Stomach (tissue), 4 donors: ENCODE measurements at regions not wholly inside any gene's neighbourhood (a gene's known extent, or its start where the extent isn't known, plus 50 kb on each side); places are given as distances from the start of the nearest gene placed in this dataset.

Experiments used
- EP300 ChIP-seq: sonication (generic); formaldehyde crosslinking; IDR thresholded peaks from one replicate; pipeline ENCODE4 v1.6.1; 2017; ENCODE audit warnings: antibody characterized with exemption
- POLR2A ChIP-seq, 4 donors: fragments of 450-650 bp; IDR thresholded peaks; one replicate each; pipeline ENCODE4 v1.6.1; 2016; ENCODE audit warnings: antibody characterized with exemption in 4 of 4, control low read depth in 2 of 4, mild to moderate bottlenecking in 1 of 4, moderate library complexity in 1 of 4
- TF ChIP-seq, protein P1 (sequence below), 7 experiments: fragments of 450-650 bp in 4 of 7; fragments of 200-600 bp in 3 of 7; sonication (generic) in 3 of 7; IDR thresholded peaks; one replicate each; pipeline ENCODE4 v1.5.1; 2016 to 2019; ENCODE audit warnings: antibody characterized with exemption in 7 of 7, control low read depth in 2 of 7, mild to moderate bottlenecking in 1 of 7

DNA sequence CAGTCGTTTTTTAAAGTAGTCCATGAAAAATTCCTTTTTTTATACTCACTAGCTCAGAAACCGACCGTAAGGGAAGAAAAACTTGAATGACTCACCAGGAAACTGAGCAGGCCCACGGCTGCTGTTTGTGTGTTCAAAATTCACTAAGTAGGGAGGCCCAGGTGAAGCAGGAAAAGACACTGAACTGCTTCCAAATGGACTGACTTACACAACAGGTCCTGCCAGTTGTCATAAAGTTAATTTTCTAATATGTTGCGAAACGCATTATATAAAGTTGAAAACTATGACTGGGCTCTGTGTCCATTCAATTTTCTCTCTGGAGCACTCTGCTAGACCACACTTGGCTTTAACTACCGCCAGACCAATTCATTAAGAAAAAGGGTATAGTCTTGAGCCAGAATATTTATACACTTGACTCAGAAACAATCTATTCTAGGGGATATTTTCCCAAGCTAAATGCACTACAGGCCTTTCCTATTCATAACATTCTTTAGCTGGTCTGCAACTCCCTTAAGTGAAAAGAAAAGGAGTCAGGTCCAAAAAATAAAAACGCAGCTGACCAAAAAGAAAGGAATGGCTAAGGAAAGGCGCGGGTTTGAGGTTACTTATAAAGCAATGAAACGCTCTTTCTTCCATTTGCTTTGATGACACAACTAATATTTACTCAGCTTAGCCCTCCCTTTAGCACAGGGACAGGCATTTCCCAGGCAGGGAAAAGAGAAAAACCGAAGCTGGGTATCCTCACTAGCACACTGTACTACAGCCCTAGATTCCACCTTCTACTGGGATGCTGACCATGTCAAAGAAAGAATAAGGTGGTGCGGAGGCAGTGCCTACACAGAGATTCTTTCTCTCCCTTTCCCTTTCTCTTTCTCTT lies 306.3 kb upstream of the ESRRG start:
- TF ChIP-seq, protein P1, sequence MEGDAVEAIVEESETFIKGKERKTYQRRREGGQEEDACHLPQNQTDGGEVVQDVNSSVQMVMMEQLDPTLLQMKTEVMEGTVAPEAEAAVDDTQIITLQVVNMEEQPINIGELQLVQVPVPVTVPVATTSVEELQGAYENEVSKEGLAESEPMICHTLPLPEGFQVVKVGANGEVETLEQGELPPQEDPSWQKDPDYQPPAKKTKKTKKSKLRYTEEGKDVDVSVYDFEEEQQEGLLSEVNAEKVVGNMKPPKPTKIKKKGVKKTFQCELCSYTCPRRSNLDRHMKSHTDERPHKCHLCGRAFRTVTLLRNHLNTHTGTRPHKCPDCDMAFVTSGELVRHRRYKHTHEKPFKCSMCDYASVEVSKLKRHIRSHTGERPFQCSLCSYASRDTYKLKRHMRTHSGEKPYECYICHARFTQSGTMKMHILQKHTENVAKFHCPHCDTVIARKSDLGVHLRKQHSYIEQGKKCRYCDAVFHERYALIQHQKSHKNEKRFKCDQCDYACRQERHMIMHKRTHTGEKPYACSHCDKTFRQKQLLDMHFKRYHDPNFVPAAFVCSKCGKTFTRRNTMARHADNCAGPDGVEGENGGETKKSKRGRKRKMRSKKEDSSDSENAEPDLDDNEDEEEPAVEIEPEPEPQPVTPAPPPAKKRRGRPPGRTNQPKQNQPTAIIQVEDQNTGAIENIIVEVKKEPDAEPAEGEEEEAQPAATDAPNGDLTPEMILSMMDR (IDR thresholded peaks at IDR 0.05), result no peak
- TF ChIP-seq EP300, result no peak
- no peak for TF ChIP-seq POLR2A (IDR thresholded peaks at IDR 0.05)
